ENCODE measurements at regions not wholly inside any gene's neighbourhood (a gene's known extent, or its start where the extent isn't known, plus 50 kb on each side); places are given as distances from the start of the nearest gene placed in this dataset.
"Not testable (repeated sequence)": the region's sequence is repeated elsewhere in the genome, so short reads cannot be mapped to it uniquely, and the experiment has no call there.

DNA sequence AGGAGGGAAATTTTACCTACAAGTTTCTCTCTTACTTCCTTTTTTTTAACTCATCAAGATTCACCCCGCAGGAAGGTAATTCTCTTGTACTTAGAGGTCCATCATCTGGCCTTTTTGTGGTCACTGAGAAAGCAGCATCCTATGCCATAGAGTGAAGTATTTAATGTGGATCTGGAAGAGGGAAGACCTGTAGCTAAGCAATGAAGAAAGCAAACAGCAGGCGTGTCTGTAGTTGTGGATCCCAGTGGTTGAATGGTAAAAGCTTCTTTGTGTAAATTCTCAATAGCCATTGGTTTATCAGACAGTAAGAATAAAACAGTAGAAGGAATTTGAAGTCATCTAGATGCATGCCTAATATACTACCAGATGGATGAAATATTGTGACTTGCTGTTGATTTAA is 196.4 kb downstream of the ANKRD7 start:
- DNase-seq: no peak

DNA sequence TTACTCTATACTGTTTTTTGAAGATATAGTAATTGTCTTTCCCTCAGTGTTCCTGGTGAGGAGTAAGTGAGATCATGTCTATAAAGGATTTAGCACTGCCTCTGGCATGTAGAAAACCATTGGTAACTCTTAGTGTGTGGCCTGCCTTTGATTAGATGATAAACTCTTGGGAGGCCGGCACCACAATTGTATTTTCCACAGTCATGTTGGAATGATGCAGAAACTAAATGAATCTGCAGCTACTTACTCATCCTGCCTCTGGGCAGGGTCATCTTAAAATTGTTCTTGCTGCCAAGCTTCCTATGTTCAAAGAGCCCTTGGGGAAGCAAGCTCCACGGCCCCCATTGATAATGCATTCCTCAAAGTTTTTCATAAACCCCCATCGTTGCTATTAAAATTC is 204.6 kb downstream of the ANKRD7 start:
- no peak for DNase-seq

DNA sequence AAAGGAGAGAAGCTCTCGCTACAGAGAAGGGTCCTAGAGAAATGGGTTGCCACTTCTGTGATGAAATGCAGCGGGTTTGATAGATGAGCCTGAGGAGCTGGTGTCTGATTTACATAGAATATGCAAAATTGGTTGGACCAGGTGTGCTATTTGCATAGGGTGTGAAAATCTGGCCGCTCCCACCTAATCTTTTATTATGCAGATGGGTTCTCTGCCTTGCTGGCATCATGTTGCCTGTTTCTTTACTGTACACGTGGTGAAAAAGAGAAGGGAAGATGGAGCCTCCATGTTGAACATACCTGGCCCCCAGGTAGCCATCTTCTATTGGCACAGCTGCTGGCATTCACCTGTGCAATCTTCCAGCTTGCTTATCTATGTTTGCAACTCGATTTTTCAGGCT is 212.2 kb downstream of the ANKRD7 start:
- no peak for DNase-seq

DNA sequence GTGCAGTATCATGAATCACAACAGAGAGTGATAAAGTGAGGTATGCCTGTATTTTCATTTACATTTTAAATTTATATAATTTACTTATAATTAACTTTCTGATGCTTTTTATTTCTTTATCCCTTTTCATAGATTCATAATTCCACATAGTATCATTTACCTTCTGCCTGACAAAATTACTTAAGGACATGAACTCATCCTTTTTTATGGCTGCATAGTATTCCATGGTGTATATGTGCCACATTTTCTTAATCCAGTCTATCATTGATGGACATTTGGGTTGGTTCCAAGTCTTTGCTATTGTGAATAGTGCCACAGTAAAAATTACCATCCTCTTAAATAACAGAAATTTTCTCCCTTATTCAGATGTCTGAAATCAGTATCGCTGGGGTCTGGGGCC is 224.5 kb downstream of the ANKRD7 start:
- not testable (repeated sequence) for DNase-seq

DNA sequence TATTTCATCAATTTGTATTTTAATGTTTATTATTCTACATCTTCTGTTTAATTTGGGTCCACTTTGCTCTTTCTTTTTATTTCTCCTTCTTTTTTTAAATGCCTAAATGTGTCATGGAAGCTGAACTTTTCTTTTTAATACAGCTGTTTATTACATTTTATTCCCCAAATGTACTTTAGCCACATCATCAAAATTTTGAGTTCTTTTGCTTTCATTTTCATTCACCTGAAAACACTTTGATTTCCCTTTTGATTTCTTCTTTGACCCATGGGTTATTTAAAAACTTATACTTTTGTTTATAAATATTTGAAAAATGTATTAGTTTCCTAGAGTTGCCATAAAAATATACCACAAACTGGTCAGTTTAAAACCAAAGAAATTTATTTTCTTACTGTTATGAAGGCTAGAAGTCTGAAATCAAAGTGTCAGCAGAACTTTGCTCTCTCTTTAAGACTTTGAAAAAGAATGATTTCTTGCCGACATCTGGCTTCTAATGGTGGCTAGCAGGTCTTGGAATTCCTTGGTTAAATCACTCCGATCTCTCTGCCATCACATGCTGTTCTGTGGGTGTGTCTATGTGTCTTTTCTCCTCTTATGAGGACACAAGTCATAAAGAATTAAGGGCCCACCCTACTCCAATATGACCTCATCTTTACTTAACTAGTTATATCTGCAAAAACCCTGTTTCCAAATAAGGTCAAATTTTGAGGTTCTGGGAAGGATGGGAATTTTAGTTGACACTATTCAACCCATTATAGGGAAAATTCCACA is 225.5 kb downstream of the ANKRD7 start:
- DNase-seq: no peak

DNA sequence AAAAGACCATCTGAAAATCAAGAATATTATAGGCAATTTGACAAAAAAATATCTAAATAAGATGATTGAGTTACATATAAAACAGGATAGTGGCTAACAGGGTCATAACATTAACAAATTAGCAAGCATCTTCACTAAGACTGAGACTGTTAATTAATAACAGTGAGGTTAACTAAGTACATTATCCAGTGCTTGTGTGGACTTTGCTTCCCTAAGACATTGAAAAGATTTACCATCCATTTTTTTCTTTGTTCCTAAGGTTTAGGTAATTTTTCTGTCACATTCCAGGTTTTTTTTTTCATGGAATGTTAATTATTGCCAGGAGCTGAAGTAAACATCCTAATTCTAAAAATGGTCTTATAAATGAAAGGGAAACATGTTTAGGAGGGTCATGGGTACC is 227.6 kb downstream of the ANKRD7 start:
- DNase-seq: no peak

DNA sequence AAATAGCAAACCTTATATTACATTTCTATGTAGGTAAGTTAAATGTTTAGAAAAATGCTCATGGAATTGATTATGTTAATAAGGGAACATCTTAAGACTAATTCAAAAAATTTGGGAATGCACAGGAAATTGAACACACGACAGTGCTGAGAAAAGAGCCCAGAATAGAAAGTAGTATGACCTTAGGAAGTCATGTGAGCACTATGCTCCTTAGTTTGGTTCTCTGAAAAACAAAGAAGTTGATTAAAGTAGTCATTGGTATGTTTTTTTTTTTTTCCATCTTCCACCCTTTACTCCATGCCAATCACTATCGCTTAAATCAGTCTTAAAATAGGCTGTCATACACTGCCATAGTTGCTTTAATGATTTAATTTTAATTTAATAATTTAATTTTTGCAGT is 242.9 kb downstream of the ANKRD7 start:
- no peak for DNase-seq

DNA sequence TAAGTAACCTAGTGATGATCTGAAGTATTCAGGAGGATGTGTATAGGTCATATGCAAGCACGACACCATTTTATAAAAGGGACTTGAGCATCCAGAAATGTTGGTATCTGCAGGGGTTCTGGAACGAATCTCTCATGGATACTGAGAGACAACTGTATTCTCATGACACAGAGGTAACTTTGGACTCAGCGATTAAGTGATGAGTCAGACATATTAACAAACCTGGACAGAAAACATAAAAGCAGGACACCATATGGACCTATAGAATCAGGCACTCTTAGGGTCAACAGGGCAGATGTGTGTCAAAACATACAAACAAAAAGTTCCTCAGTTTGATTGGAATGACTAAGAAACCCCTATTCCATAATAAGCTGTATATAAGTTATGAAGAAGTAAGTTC is 248.1 kb downstream of the ANKRD7 start:
- DNase-seq: no peak

DNA sequence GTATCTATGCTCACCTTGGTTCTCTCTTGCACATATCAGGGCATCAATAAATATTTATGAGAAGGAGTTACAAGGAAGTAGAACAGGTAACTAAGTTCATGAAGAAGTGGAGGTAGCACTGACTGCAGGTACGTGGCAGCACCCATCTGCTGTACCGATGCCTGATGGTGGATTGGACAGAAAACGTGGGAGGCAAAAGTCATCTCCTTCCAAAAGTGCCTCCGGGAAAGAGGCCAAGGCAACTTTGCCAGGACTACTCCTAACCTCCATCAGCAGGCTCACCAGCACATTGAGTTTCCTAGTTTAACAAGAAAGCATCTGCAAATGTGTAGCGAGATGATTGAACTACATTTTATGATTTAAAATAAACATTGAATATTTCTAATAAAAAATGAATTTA is 248.8 kb downstream of the ANKRD7 start:
- no peak for DNase-seq

DNA sequence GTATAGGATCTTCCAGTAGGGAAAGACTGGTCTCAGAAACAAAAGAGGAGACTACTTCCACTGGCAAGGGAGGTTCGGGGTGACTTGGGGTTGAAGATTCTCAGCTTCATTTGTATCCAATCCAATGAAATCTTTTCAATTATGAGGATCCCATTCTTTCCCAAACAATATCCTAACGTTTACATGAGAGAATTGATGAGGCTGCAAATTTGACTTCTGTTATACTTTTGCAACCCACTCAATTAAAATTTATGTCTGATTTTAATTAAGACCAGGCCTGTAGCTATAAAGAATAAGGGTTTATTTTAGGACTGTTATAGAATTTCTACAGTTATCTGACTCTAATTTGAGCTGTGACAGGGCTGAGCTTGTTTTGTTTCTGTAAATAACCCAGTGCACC is 251.5 kb downstream of the ANKRD7 start:
- no peak for DNase-seq

DNA sequence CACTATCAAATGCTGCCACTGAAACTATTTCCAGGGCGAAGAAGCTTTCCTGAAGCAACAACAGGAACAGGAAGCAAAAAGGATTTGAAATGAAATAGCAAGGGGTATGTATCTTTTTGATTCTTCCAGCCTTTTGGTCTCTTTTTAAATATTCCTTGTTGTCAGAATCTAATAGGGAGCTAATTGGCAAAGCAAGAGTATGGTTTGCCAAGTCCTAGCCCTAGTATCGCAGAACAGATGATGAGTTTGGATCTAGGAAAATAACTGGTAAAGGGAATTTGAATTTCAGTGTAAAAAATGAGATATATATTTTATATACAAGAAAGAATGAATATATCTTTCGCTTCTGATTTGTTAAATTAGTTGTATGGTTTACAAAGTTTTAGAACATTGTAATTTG is 252.5 kb downstream of the ANKRD7 start:
- no peak for DNase-seq

DNA sequence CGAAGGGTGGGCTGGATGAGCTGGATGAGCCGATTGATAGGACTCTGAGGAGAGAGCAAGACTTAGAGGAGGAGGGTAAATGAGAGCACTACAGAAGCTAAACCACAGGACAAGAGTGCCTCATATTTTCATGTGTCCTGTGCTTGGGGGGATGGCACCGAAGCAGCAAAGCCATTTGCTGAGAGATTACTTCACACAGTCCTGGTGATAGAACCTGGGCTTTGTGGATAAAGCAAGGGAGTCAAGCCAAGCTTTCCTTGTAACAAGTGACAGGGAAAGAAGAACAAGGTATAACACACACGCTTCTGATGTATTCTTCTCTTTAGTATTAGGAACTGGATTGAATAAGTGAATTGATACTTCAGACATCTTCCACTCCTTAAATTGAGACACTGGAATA is 253.7 kb downstream of the ANKRD7 start:
- DNase-seq: no peak

DNA sequence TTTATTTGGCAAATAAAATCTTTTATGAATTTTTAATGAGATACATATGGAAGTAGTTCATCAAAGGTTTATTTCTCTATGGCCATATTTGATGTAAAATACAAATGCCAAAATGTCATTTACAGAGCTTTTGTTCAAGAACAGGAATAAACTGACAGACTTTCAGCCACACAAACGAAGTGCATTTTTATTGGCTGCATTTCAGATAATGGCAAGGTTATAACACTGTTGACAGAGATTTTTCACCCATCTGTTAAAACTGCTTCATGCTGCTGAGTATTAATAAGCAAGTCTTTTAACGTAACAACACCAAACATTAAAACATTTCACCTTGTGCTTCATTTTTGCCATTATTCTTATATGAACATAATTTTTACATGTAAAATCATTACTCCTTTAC is 254.4 kb downstream of the ANKRD7 start:
- DNase-seq: no peak

DNA sequence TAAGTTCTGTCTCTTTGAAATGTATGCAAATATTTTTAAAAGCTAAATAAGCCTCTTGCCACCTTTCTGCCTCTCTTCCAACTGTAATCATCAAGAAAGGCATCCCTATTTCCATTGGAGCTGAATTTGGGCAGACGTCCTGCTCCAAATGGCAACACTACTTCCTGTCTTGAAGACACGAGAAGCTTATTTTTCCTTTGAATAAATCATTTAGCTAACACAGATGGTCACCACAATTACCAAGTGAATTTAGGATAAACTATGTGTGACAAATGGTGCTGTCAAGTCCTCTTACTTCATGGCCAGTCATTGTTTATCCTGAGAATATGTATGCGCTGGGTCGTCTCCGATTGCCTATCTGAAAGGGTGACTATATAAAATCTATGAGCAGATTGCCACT is 268.0 kb downstream of the ANKRD7 start:
- no peak for DNase-seq

DNA sequence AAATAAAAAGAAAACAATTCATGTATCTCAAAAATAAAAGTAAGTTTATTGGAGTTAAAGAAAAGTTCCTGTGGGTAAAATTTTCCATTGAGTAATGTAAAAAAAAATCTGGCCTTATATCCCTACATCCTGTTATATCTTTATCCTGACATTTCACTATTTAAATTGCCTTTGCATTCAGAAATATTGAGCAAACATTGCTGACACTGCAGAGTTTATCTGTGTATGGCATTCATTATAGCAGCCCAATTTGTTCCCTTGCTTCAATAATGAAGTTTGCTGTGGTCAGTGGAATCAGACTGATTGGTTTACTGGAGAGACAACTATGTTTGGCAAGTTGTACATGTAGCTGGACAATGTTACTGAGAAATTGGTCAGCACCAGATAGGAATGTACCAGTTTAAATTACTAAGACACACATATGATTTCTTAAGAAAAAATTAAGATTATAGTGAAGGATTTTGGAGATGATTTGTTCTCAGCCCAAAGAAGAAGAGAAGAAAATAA is 271.7 kb downstream of the ANKRD7 start:
- DNase-seq: no peak

DNA sequence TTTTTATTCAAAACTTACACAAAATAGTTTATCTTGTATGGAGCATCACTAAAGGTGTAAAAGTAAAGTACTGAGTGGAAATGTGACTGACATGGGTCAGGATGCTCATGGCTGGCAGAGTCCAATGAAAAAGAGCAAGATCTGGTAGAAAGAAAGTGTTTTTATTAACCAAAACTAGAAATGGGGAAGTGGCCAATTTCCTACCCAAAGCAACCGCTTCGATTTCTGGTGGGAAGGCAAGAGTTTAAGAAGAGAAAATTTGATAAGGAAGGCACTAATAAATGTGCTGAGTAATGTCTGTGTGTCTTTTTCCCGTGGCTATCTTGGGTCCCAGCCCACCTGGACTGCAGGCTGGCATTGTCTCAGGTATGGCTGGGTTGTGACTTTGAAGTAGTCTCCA is 277.7 kb downstream of the ANKRD7 start:
- no peak for DNase-seq

DNA sequence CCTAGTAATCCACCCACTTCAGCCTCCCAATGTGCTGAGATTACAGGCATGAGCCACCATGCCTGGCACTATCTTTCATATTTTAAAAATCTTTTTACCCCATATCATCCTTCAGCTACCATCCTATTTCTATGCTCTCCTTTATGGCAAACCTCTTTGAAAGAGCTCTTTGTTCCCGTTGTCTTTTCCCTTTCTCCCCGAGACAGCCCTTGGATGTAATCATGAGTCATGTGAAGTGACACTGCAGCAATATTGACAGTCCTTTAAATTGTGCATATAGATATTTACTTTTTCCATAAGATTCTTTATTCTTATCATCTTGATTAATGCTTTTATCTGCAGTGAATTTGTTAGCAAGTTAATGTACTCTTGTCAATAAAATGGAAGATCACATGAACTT is 286.6 kb downstream of the ANKRD7 start:
- no peak for DNase-seq

DNA sequence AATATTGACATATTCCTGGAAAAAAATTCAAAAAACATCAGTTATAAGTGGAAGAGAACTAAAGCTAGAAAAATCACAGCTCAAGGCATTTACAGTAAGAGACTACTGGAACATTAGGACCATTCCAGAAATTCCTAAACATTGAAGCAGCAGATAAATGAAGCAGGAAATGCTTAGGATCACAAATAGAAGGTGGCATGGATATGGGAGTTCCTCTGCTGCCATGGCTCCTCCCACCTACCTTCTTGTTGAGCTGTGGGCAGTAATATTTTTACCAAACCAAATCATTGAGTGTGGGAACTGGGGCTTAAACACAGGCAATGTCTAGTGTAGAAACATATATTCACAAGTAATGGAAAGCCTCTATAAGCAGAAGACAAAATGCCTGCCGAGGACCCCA is 292.8 kb downstream of the ANKRD7 start:
- no peak for DNase-seq

DNA sequence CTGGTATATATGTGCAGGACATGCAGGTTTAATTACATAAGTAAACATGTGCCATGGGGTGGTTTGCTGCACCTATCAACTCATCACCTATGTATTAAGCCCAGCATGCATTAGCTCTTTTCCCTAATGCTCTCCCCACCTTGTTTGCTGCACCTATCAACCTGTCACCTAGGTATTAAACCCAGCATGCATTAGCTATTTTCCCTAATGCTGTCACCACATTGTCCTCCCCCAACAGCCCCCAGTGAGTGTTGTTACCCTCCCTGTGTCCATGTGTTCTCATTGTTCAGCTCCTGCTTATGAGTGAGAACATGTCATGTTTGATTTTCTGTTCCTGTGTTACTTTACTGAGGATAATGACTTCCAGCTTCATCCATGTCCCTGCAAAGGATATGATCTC is 300.5 kb downstream of the ANKRD7 start:
- no peak for DNase-seq

DNA sequence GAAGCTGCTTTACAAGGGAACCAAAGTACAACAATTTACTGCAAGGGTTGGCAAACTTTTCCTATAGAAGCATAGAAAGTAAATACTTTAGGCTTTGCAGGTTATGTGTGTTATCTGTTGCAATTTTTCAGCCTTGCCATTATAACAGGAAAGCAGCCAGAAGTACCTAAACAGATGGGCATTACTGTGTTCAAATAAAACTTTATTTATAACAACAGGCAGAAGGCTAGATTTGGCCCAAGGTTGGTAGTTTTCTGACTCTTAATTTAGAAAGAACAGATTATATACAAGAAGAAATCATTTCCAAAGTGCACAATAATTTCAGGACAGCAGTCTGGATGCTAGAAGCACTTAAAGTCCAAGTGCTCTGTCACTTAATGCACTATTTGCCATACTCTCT is 307.1 kb downstream of the ANKRD7 start:
- DNase-seq: no peak

DNA sequence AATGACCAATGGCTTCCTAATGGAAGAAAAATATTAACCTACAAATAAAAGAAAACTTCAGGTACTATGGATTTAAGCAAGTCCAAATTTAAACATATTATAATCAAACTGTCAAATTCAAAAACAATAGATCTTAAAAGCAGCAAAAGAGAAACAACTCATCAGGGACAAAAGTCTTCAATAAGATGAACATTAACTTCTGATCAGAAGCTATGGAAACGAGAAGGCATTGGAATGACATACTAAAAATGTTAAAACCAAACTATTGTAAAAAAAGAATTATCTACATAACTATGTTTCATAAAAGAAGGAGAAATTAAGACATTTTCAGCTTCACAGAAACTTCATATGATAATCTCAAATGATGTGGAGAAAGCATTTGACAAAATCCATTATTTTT is 334.7 kb downstream of the ANKRD7 start:
- DNase-seq: no peak

DNA sequence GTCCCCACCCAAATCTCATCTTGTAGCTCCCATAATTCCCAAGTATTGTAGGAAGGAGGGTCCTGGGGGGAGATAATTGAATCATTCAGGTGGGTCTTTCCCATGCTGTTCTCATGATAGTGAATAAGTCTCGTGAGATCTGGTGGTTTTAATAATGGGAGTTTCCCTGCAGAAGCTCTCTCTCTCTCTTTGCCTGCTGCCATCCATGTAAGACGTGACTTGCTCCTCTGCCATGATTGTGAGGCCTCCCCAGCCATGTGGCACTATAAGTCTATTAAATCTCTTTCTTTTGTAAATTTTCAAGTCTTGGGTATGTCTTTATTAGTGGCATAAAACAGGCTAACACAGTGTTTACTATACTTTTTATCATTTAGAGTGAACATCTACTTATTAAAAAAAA is 338.8 kb downstream of the ANKRD7 start:
- DNase-seq: no peak

DNA sequence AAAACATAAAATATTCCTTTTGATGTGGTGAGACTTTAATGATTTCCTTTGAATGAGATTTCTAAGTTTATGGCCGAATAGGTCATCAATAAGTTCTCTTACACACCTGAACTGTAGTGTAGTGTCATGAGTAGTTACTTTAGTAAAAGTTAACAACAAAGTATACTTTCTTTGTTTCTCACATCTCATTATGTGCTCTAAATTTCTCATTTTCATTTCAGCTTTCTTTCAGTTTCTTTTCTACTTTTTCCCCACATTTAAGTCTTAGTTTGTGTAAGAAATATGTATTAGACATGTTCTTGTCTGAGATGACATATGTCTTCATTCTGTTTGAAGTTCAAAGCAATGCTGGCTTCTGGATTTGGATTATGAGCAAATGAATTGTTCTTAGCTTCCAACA is 348.1 kb downstream of the ANKRD7 start:
- DNase-seq: no peak

DNA sequence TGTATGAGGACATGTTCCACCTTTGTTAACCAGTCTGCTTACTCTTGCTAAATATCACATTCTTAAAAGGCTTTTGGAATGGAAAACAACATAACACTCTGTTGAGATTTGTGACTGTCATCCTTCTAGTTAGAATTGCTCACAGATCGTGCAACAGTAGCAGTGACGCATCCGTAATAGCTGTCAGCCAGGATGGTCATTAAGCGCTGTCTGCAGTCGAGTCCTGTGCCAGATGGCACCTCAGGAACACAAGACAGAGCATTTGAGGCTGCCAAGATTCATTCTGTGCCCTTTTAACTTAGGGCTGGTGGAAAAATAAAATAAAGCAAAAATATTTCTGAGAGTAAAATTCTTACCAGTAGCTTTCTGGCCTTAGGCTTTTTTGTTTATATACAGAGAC is 348.6 kb downstream of the ANKRD7 start:
- no peak for DNase-seq

DNA sequence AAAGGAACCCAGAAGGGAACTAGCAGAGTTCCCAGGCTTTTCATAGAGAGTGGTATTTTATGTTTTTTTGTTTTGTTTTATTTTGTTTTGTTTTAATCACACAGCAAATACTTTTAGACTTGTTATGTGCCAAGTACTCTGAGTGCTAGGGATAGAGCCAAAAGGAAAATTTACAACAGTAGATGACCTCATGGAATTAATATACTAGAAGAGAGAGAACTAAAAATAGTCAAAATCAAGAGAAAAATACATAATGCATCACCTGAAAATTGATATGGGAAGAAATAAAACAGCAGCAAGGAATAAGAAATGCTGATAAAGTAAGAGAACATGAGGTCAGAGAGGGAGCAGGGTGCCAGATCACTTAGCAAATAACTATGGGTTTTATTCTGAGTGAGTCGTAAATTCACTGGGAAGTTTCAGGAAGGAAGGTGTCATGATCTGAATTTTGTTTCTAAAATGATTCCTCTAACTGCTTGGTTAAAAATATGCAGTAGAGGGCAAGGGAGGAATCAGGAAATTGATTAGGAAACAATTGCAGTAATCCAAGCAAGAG is 351.0 kb downstream of the ANKRD7 start:
- DNase-seq: no peak
